Ectodermal cell (in vitro differentiated cells): ENCODE measurements at regions not wholly inside any gene's neighbourhood (a gene's known extent, or its start where the extent isn't known, plus 50 kb on each side); places are given as distances from the start of the nearest gene placed in this dataset.

Experiments used
- H3K27ac ChIP-seq: 2 replicates; pipeline ENCODE4 v1.7.0; 2013; ENCODE audit warnings: mild to moderate bottlenecking, low read depth, low read length; ENCODE audit not compliant: insufficient read depth, poor library complexity, severe bottlenecking
- H3K27me3 ChIP-seq: 2 replicates; pipeline ENCODE4 v1.7.0; 2013; ENCODE audit warnings: mild to moderate bottlenecking, low read length; ENCODE audit not compliant: insufficient read depth, control insufficient read depth, poor library complexity, severe bottlenecking
- H3K36me3 ChIP-seq: one replicate; pipeline ENCODE4 v1.7.0; 2013; ENCODE audit warnings: low read length; ENCODE audit not compliant: control insufficient read depth, insufficient read depth
- H3K4me1 ChIP-seq: one replicate; pipeline ENCODE4 v1.7.0; 2013; ENCODE audit warnings: low read length; ENCODE audit not compliant: control insufficient read depth, insufficient read depth
- H3K4me3 ChIP-seq: 2 replicates; pipeline ENCODE4 v1.7.0; 2013; ENCODE audit warnings: low read depth, low read length, control low read depth; ENCODE audit not compliant: insufficient read depth
- H3K9me3 ChIP-seq: 2 replicates; pipeline ENCODE4 v1.7.0; 2013; ENCODE audit warnings: mild to moderate bottlenecking, low read length, moderate library complexity; ENCODE audit not compliant: control insufficient read depth
- WGBS, 2 experiments: methylation state at CpG; one replicate each; pipeline ENCODE4 v1.1.7; 2013; ENCODE audit warnings: missing lambda C conversion rate in 2 of 2; 5-methylcytosine and 5-hydroxymethylcytosine counted together

DNA sequence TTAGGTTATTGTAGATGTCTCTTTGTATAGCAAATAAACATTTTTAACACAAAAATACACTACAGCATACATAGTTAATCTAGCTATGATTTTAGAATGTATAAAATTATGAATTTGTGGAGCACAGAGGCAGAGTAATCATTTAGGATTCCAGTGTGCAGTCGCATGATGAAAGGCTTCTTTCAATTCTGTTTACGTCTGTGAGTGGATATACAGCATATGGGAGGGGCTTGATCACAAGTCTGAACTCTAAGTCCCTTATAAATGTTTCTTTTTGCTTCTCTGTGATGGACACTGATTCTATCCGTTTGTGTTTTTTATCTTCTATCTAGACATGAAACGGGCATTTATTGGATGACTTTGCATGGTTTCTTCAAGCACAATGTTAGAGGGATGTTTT lies 1239.6 kb upstream of the AGA start:
- 94 to 97% methylated on average over 4 of the region's 4 CpGs for WGBS, 2 experiments
- Histone ChIP-seq H3K4me1 (no peaks in the 10 kb centered on the region), H3K36me3 (no peaks in the 10 kb centered on the region)

DNA sequence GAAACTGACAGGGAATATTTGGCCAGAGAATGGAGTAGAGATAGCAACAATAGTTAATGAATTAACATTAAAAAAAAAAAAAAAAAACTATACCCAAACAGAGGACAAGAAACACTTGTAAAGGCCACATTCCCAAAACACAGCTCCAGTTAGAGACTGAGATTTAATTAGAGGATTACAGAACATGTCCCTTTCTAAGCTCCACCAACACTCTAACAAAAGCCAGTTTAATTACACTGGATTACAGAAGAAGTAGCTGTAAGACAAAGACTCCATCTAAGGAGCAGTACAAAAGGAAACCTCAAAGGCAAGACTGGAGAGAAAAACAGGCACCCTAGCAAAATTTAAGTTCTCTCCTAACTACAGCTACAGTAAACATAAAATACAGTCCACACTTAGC lies 1247.7 kb upstream of the AGA start:
- no peak overlapping the region for H3K4me3 ChIP-seq
- no peaks in the 10 kb centered on the region for H3K4me1 ChIP-seq
- no peak overlapping the region for H3K27ac ChIP-seq
- no peaks in the 10 kb centered on the region for H3K27me3 ChIP-seq
- no peaks in the 10 kb centered on the region for H3K9me3 ChIP-seq
- no peaks in the 10 kb centered on the region for H3K36me3 ChIP-seq

More for the DNA sequence above, 1239.6 kb upstream of the AGA start:
- Histone ChIP-seq H3K9me3 (no peaks in the 10 kb centered on the region), H3K27me3 (no peaks in the 10 kb centered on the region), H3K27ac (no peak overlapping the region), H3K4me3 (no peak overlapping the region)

DNA sequence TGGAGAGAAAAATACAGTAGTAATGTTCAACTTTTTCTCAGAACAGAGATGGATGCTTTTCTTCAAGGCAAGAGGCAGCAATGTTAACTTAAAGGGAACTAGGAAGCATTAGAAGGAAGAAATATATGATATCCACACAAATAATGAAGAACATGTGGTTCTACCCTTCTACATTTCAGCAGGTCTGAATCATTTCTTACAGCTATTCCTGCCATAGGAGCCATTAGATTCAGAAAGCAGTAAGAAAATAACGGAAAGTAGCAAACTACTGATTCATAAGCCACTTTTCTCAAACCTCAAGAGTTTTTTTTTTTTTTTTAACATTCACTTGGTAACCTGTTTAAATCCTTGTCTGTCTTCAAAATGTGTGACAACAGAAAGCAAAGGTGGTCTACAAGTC lies 1251.6 kb upstream of the AGA start:
- Histone ChIP-seq H3K27ac (no peak overlapping the region), H3K4me3 (no peak overlapping the region), H3K27me3 (no peaks in the 10 kb centered on the region), H3K9me3 (no peaks in the 10 kb centered on the region), H3K4me1 (no peaks in the 10 kb centered on the region), H3K36me3 (no peaks in the 10 kb centered on the region)
- 90 to 93% methylated on average over 1 of the region's 1 CpG for WGBS, 2 experiments

- no peak overlapping the region for H3K4me3 ChIP-seq
- H3K27ac ChIP-seq = no peak overlapping the region
- H3K4me1 ChIP-seq = no peaks in the 10 kb centered on the region
- H3K36me3 ChIP-seq = no peaks in the 10 kb centered on the region
- no peaks in the 10 kb centered on the region for H3K27me3 ChIP-seq
- WGBS, 2 experiments = 93 to 95% methylated on average over 1 to 3 of the region's 3 CpGs
- no peaks in the 10 kb centered on the region for H3K9me3 ChIP-seq
Observed at GRCh38 chr4:178696515-178696914, 1254.3 kb upstream of the AGA start.

DNA sequence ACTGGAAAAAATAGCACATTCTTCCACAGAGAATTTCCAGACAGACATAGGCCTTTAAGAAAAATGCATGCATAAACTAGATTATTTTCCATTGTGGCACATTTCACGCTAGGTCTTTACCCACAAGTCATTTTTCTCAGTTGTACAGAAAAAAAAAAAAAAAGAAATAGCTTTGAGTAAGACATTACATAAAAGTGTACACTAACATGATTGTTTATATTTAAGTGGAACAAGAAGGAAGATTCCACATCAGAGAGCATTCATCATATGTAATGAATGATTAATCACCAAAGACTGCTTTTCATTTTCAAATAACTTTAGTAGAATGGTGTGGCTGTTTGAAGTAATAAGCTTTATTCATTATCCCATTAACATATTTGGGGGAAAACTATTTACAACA lies 1270.2 kb upstream of the AGA start:
- Histone ChIP-seq H3K36me3 (no peaks in the 10 kb centered on the region), H3K4me3 (no peak overlapping the region), H3K9me3 (no peaks in the 10 kb centered on the region), H3K27me3 (no peaks in the 10 kb centered on the region), H3K27ac (no peak overlapping the region), H3K4me1 (no peaks in the 10 kb centered on the region)
- WGBS, 2 experiments = 100% methylated on average over 1 of the region's 1 CpG

- no peaks in the 10 kb centered on the region for H3K4me1 ChIP-seq
- WGBS, 2 experiments = 93 to 94% methylated on average over 3 to 4 of the region's 4 CpGs
- H3K36me3 ChIP-seq = no peaks in the 10 kb centered on the region
- no peaks in the 10 kb centered on the region for H3K9me3 ChIP-seq
- no peak overlapping the region for H3K4me3 ChIP-seq
- no peaks in the 10 kb centered on the region for H3K27me3 ChIP-seq
- H3K27ac ChIP-seq = no peak overlapping the region
Observed at GRCh38 chr4:178738026-178738425, 1295.8 kb upstream of the AGA start.

DNA sequence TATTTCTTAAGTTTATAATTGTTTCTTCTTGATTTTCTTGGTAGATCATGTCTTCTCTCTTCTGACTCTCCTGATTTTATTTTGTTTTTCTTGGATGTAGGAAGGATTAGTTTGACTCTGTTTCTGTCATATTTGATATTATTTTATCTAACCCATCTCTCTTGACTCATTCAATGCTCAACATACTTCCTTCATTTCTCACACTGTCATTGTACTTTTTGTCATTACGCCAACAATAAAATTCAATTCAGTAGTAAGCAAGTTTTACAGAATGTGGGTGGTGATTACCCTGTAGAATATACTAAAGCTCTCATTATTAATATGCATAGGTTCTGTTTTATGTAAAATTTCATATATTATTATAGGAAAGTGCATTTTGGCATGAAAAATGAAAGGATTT lies 1303.0 kb upstream of the AGA start:
- Histone ChIP-seq H3K9me3 (no peaks in the 10 kb centered on the region), H3K27ac (no peak overlapping the region), H3K4me3 (no peak overlapping the region), H3K27me3 (no peaks in the 10 kb centered on the region), H3K4me1 (no peaks in the 10 kb centered on the region), H3K36me3 (no peaks in the 10 kb centered on the region)
- 100% methylated on average over 1 of the region's 1 CpG; no CpG with 5 or more reads in 1 of the 2 experiments for WGBS, 2 experiments

- Histone ChIP-seq H3K27ac (peak overlapping the region; percentile 73), H3K4me3 (no peak overlapping the region), H3K4me1 (peaks cover 6% of the 10 kb centered on the region), H3K9me3 (peaks cover 2% of the 10 kb centered on the region), H3K36me3 (no peaks in the 10 kb centered on the region), H3K27me3 (no peaks in the 10 kb centered on the region)
- WGBS, 2 experiments = 7 to 26% methylated on average over 2 of the region's 2 CpGs
Observed at GRCh38 chr4:178752954-178753525, 1310.8 kb upstream of the AGA start.

DNA sequence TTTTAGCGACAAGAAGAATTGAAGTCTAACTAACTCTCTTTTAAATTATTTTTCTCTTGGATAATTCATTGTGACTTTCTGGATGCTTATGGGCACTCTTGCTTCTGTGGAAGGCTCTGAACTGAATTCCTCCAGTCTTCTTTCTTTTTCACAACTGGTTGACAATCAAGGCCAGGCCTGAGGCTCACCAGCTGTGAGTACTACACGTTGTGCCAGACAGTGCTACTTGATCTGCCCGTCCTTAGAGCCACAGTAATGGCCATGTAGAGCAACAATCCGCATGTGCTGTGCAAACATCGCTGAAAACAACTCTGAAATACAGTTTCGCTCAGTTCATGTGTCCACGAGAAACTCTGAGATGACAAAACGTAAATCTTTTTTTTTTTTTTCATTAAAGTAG lies 1336.3 kb upstream of the AGA start:
- 93 to 95% methylated on average over 6 to 8 of the region's 8 CpGs for WGBS, 2 experiments
- Histone ChIP-seq H3K27ac (no peak overlapping the region), H3K36me3 (no peaks in the 10 kb centered on the region), H3K4me1 (no peaks in the 10 kb centered on the region), H3K9me3 (no peaks in the 10 kb centered on the region), H3K4me3 (no peak overlapping the region), H3K27me3 (no peaks in the 10 kb centered on the region)

GRCh38 chr4:178781779-178782178 lies 1339.5 kb upstream of the AGA start:
- WGBS, 2 experiments = 83 to 100% methylated on average over 1 of the region's 1 CpG
- H3K36me3 ChIP-seq = no peaks in the 10 kb centered on the region

GRCh38 chr4:178784491-178784890 lies 1342.3 kb upstream of the AGA start:
- no peak overlapping the region for H3K4me3 ChIP-seq
- H3K27ac ChIP-seq = no peak overlapping the region
- H3K36me3 ChIP-seq = no peaks in the 10 kb centered on the region
- no peaks in the 10 kb centered on the region for H3K27me3 ChIP-seq
- 91 to 94% methylated on average over 3 of the region's 3 CpGs for WGBS, 2 experiments
- H3K9me3 ChIP-seq = no peaks in the 10 kb centered on the region
- H3K4me1 ChIP-seq = no peaks in the 10 kb centered on the region

More at GRCh38 chr4:178781779-178782178, 1339.5 kb upstream of the AGA start:
- Histone ChIP-seq H3K4me3 (no peak overlapping the region), H3K9me3 (no peaks in the 10 kb centered on the region), H3K27ac (no peak overlapping the region), H3K4me1 (no peaks in the 10 kb centered on the region), H3K27me3 (no peaks in the 10 kb centered on the region)
